HG03064 (cell line): ENCODE measurements at regions not wholly inside any gene's neighbourhood (a gene's known extent, or its start where the extent isn't known, plus 50 kb on each side); places are given as distances from the start of the nearest gene placed in this dataset.

Experiments
- ATAC-seq: cut with Tn5 transposase; IDR thresholded peaks from one replicate; pipeline ENCODE4 v1.9.1; 2021; ENCODE audit warnings: low read depth; ENCODE audit not compliant: unreplicated experiment

- ATAC-seq: no peak
These were observed 677.6 kb upstream of the ID2 start for GRCh38 chr2:8004250-8004681.

- ATAC-seq: no peak
These were observed 675.7 kb upstream of the ID2 start for GRCh38 chr2:8006181-8006580.

GRCh38 chr2:8006626-8007025 is 675.2 kb upstream of the ID2 start:
- no peak for ATAC-seq

- ATAC-seq: no peak
These were observed 672.8 kb upstream of the ID2 start for GRCh38 chr2:8009010-8009597.

GRCh38 chr2:8015848-8016600 is 665.8 kb upstream of the ID2 start:
- ATAC-seq: no peak

GRCh38 chr2:8016688-8017087 is 665.2 kb upstream of the ID2 start:
- ATAC-seq: no peak

GRCh38 chr2:8018956-8019355 is 662.9 kb upstream of the ID2 start:
- no peak for ATAC-seq

- ATAC-seq: no peak
These were observed 661.9 kb upstream of the ID2 start for GRCh38 chr2:8019934-8020333.

GRCh38 chr2:8021921-8022320 is 659.9 kb upstream of the ID2 start:
- ATAC-seq: no peak

- ATAC-seq: no peak
These were observed 658.8 kb upstream of the ID2 start for GRCh38 chr2:8022908-8023640.

GRCh38 chr2:8024506-8024905 is 657.4 kb upstream of the ID2 start:
- no peak for ATAC-seq

GRCh38 chr2:8026381-8026780 is 655.5 kb upstream of the ID2 start:
- no peak for ATAC-seq

- ATAC-seq: no peak
These were observed 654.5 kb upstream of the ID2 start for GRCh38 chr2:8027387-8027786.

GRCh38 chr2:8028036-8028435 is 653.8 kb upstream of the ID2 start:
- ATAC-seq: no peak

- no peak for ATAC-seq
These were observed 653.4 kb upstream of the ID2 start for GRCh38 chr2:8028436-8028835.

- no peak for ATAC-seq
These were observed 652.9 kb upstream of the ID2 start for GRCh38 chr2:8028981-8029380.

- no peak for ATAC-seq
These were observed 651.1 kb upstream of the ID2 start for GRCh38 chr2:8030573-8031303.

- no peak for ATAC-seq
These were observed 650.5 kb upstream of the ID2 start for GRCh38 chr2:8031370-8031769.

GRCh38 chr2:8033546-8034096 is 648.2 kb upstream of the ID2 start:
- no peak for ATAC-seq

GRCh38 chr2:8036366-8036765 is 645.5 kb upstream of the ID2 start:
- no peak for ATAC-seq

GRCh38 chr2:8039732-8040131 is 642.1 kb upstream of the ID2 start:
- ATAC-seq: no peak
